ENCODE measurements at regions not wholly inside any gene's neighbourhood (a gene's known extent, or its start where the extent isn't known, plus 50 kb on each side); places are given as distances from the start of the nearest gene placed in this dataset.
A peak's percentile ranks its signal among the peaks of the same experiment; 100 is the strongest.
"Not testable (repeated sequence)": the region's sequence is repeated elsewhere in the genome, so short reads cannot be mapped to it uniquely, and the experiment has no call there.

- Mint-ChIP-seq H3K4me3 (peak overlapping the region; percentile 33), H3K4me1 (peaks cover 11% of the 10 kb centered on the region), H3K27ac (peak overlapping the region; percentile 70), H3K9me3 (no peaks in the 10 kb centered on the region), H3K36me3 (ENCODE audit: low read depth) (no peaks in the 10 kb centered on the region), H3K27me3 (no peaks in the 10 kb centered on the region)
- intact Hi-C loops (cut with micrococcal nuclease), result loop anchor here (1.0 to 2.0 kb wide), 2 partner anchors 40 to 118 kb away; no protein-coding TSS in a partner anchor
- peak; percentile 65 for DNase-seq
Observed at GRCh38 chrY:14300775-14301174, 223.6 kb upstream of the NLGN4Y start.

- Mint-ChIP-seq H3K4me3 (no peak overlapping the region), H3K27me3 (no peaks in the 10 kb centered on the region), H3K4me1 (peaks cover 11% of the 10 kb centered on the region), H3K36me3 (ENCODE audit: low read depth) (no peaks in the 10 kb centered on the region), H3K27ac (no peak overlapping the region), H3K9me3 (no peaks in the 10 kb centered on the region)
- intact Hi-C loops (cut with micrococcal nuclease), result loop anchor here (1.0 to 2.0 kb wide), 2 partner anchors 39 to 119 kb away; no protein-coding TSS in a partner anchor
- DNase-seq, result no peak
Observed at GRCh38 chrY:14301552-14301951, 222.8 kb upstream of the NLGN4Y start.

GRCh38 chrY:14328677-14329345 is 195.5 kb upstream of the NLGN4Y start:
- Mint-ChIP-seq H3K27me3 (no peaks in the 10 kb centered on the region), H3K9me3 (peaks cover 3% of the 10 kb centered on the region), H3K27ac (peak overlapping the region; percentile 45), H3K4me3 (no peak overlapping the region), H3K36me3 (ENCODE audit: low read depth) (no peaks in the 10 kb centered on the region), H3K4me1 (peaks cover 12% of the 10 kb centered on the region)
- peak; percentile 60 for DNase-seq
- intact Hi-C loops (cut with micrococcal nuclease), result no loop called here

- Mint-ChIP-seq H3K9me3 (peaks cover 3% of the 10 kb centered on the region), H3K36me3 (ENCODE audit: low read depth) (no peaks in the 10 kb centered on the region), H3K4me1 (peaks cover 12% of the 10 kb centered on the region), H3K27me3 (no peaks in the 10 kb centered on the region), H3K4me3 (no peak overlapping the region), H3K27ac (no peak overlapping the region)
- DNase-seq, result no peak
- intact Hi-C loops (cut with micrococcal nuclease), result loop anchor here (1.0 kb wide), 1 partner anchor 15 kb away; no protein-coding TSS in a partner anchor
Observed at GRCh38 chrY:14330362-14330761, 194.0 kb upstream of the NLGN4Y start.

- H3K9me3 Mint-ChIP-seq, result peaks cover 7% of the 10 kb centered on the region
- H3K4me1 Mint-ChIP-seq, result peaks cover 31% of the 10 kb centered on the region
- H3K27me3 Mint-ChIP-seq, result no peaks in the 10 kb centered on the region
- peaks cover 4% of the 10 kb centered on the region for H3K36me3 Mint-ChIP-seq (ENCODE audit: low read depth)
- intact Hi-C loops (cut with micrococcal nuclease), result no loop called here
- no peak overlapping the region for H3K4me3 Mint-ChIP-seq
- no peak for DNase-seq
- peak overlapping the region; percentile 29 for H3K27ac Mint-ChIP-seq
Observed at GRCh38 chrY:14339524-14339923, 184.8 kb upstream of the NLGN4Y start.

- Mint-ChIP-seq H3K9me3 (peaks cover 7% of the 10 kb centered on the region), H3K27me3 (no peaks in the 10 kb centered on the region), H3K4me3 (peak overlapping the region; percentile 49), H3K27ac (peak overlapping the region; percentile 92), H3K4me1 (peaks cover 35% of the 10 kb centered on the region), H3K36me3 (ENCODE audit: low read depth) (peaks cover 4% of the 10 kb centered on the region)
- intact Hi-C loops (cut with micrococcal nuclease), result loop anchor here (1.0 to 10.0 kb wide), 7 partner anchors 39 to 1436 kb away; partner anchors contain the start of gene DDX3Y
- DNase-seq, result peak; percentile 86
Observed at GRCh38 chrY:14340459-14341143, 183.7 kb upstream of the NLGN4Y start.

GRCh38 chrY:14344648-14345333 is 179.5 kb upstream of the NLGN4Y start:
- Mint-ChIP-seq H3K27ac (peak overlapping the region; percentile 79), H3K9me3 (peaks cover 11% of the 10 kb centered on the region), H3K27me3 (no peaks in the 10 kb centered on the region), H3K36me3 (ENCODE audit: low read depth) (peaks cover 2% of the 10 kb centered on the region), H3K4me1 (peaks cover 29% of the 10 kb centered on the region), H3K4me3 (peak overlapping the region; percentile 62)
- intact Hi-C loops (cut with micrococcal nuclease), result loop anchor here (1.0 to 10.0 kb wide), 7 partner anchors 14 to 1440 kb away; partner anchors contain the start of gene DDX3Y
- DNase-seq, result peak; percentile 79

GRCh38 chrY:14351590-14351989 is 172.7 kb upstream of the NLGN4Y start:
- Mint-ChIP-seq H3K27me3 (no peaks in the 10 kb centered on the region), H3K4me3 (no peak overlapping the region), H3K4me1 (no peaks in the 10 kb centered on the region), H3K36me3 (ENCODE audit: low read depth) (no peaks in the 10 kb centered on the region), H3K9me3 (peaks cover 10% of the 10 kb centered on the region), H3K27ac (no peak overlapping the region)
- intact Hi-C loops (cut with micrococcal nuclease), result no loop called here
- no peak for DNase-seq

GRCh38 chrY:14356154-14356553 is 168.2 kb upstream of the NLGN4Y start:
- no peaks in the 10 kb centered on the region for H3K4me1 Mint-ChIP-seq
- intact Hi-C loops (cut with micrococcal nuclease), result no loop called here
- H3K36me3 Mint-ChIP-seq (ENCODE audit: low read depth), result no peaks in the 10 kb centered on the region
- peaks cover 5% of the 10 kb centered on the region for H3K27me3 Mint-ChIP-seq
- H3K27ac Mint-ChIP-seq, result no peak overlapping the region
- peaks cover 28% of the 10 kb centered on the region for H3K9me3 Mint-ChIP-seq
- DNase-seq, result no peak
- H3K4me3 Mint-ChIP-seq, result no peak overlapping the region

- intact Hi-C loops (cut with micrococcal nuclease), result no loop called here
- Mint-ChIP-seq H3K9me3 (peaks cover 26% of the 10 kb centered on the region), H3K27me3 (peaks cover 12% of the 10 kb centered on the region), H3K27ac (no peak overlapping the region), H3K4me1 (no peaks in the 10 kb centered on the region), H3K36me3 (ENCODE audit: low read depth) (no peaks in the 10 kb centered on the region), H3K4me3 (no peak overlapping the region)
- DNase-seq, result no peak
Observed at GRCh38 chrY:14360748-14361500, 163.4 kb upstream of the NLGN4Y start.

GRCh38 chrY:14373608-14374007 is 150.7 kb upstream of the NLGN4Y start:
- intact Hi-C loops (cut with micrococcal nuclease), result no loop called here
- DNase-seq, result no peak
- Mint-ChIP-seq H3K4me3 (no peak overlapping the region), H3K27me3 (no peaks in the 10 kb centered on the region), H3K27ac (no peak overlapping the region), H3K4me1 (no peaks in the 10 kb centered on the region), H3K36me3 (ENCODE audit: low read depth) (no peaks in the 10 kb centered on the region), H3K9me3 (no peaks in the 10 kb centered on the region)

- no peaks in the 10 kb centered on the region for H3K4me1 Mint-ChIP-seq
- no peak overlapping the region for H3K27ac Mint-ChIP-seq
- H3K36me3 Mint-ChIP-seq (ENCODE audit: low read depth), result no peaks in the 10 kb centered on the region
- no peak overlapping the region for H3K4me3 Mint-ChIP-seq
- no peaks in the 10 kb centered on the region for H3K27me3 Mint-ChIP-seq
- H3K9me3 Mint-ChIP-seq, result no peaks in the 10 kb centered on the region
- intact Hi-C loops (cut with micrococcal nuclease), result no loop called here
- no peak for DNase-seq
Observed at GRCh38 chrY:14378217-14378616, 146.1 kb upstream of the NLGN4Y start.

- not testable (repeated sequence) for H3K27ac Mint-ChIP-seq, H3K4me3 Mint-ChIP-seq, H3K27me3 Mint-ChIP-seq
Observed at GRCh38 chrY:14410549-14411030, 113.7 kb upstream of the NLGN4Y start.

More at GRCh38 chrY:14410549-14411030, 113.7 kb upstream of the NLGN4Y start:
- H3K36me3 Mint-ChIP-seq (ENCODE audit: low read depth); intact Hi-C loops (cut with micrococcal nuclease); H3K9me3 Mint-ChIP-seq; DNase-seq; H3K4me1 Mint-ChIP-seq: not testable (repeated sequence)
